ENCODE measurements at regions not wholly inside any gene's neighbourhood (a gene's known extent, or its start where the extent isn't known, plus 50 kb on each side); places are given as distances from the start of the nearest gene placed in this dataset.

- TF ChIP-seq RAD21 (IDR thresholded peaks at IDR 0.05 in 1 of 2, conservative IDR thresholded peaks at IDR 0.05 in 1 of 2; ENCODE audit: low read depth in 2 of 2, low read length in 2 of 2) (no peak), JUN (IDR thresholded peaks at IDR 0.05; ENCODE audit: low read depth, low read length) (no peak), CTCF (IDR thresholded peaks at IDR 0.05; ENCODE audit: control extremely low read depth in 1 of 3, insufficient read depth in 1 of 3, low read depth in 1 of 3, low read length in 3 of 3) (no peak), POLR2A (IDR thresholded peaks at IDR 0.05; ENCODE audit: control extremely low read depth in 1 of 2, low read depth in 2 of 2, low read length in 2 of 2) (no peak), MAFK (IDR thresholded peaks at IDR 0.05; ENCODE audit: low read depth, low read length) (no peak), SAP30 (IDR thresholded peaks at IDR 0.05; ENCODE audit: insufficient read depth, insufficient replicate concordance, low read length) (no peak), MAX (IDR thresholded peaks at IDR 0.05) (no peak), POLR2AphosphoS5 (IDR thresholded peaks at IDR 0.05; ENCODE audit: low read depth, low read length) (no peak), ATF2 (IDR thresholded peaks at IDR 0.05; ENCODE audit: low read length) (no peak), ZNF274 (IDR thresholded peaks at IDR 0.05; ENCODE audit: borderline replicate concordance, extremely low read depth, low read length) (no peak), POU5F1 (IDR thresholded peaks at IDR 0.05; ENCODE audit: low read depth, low read length) (no peak)
These were observed 96.9 kb upstream of the RMP24 start for GRCh38 chr18:35875566-35875965.
